A549 (cell line): ENCODE measurements at regions not wholly inside any gene's neighbourhood (a gene's known extent, or its start where the extent isn't known, plus 50 kb on each side); places are given as distances from the start of the nearest gene placed in this dataset.
"Not testable (repeated sequence)": the region's sequence is repeated elsewhere in the genome, so short reads cannot be mapped to it uniquely, and the experiment has no call there.

ENCODE experiments used
- CTCF ChIP-seq: fragments of >200 bp; sonication (Bioruptor Twin); formaldehyde crosslinking; IDR thresholded peaks from 3 replicates; pipeline ENCODE4 v1.5.1; 2016
- MAFK ChIP-seq: fragments of 450-650 bp; IDR thresholded peaks from 2 replicates; pipeline ENCODE4 v1.6.1; 2014; ENCODE audit not compliant: partially characterized antibody
- POLR2AphosphoS2 ChIP-seq: conservative IDR thresholded peaks from 2 replicates; pipeline ENCODE4 v1.6.1; 2012; ENCODE audit warnings: low read length, improper control_type of control experiment, inconsistent platforms
- RCOR1 ChIP-seq: fragments of 150-350 bp; IDR thresholded peaks from 2 replicates; pipeline ENCODE4 v1.6.1; 2014; ENCODE audit warnings: antibody characterized with exemption, low read length, low read depth
- TF ChIP-seq, protein P1 (sequence below): IDR thresholded peaks from 2 replicates; pipeline ENCODE4 v1.6.1; 2012

DNA sequence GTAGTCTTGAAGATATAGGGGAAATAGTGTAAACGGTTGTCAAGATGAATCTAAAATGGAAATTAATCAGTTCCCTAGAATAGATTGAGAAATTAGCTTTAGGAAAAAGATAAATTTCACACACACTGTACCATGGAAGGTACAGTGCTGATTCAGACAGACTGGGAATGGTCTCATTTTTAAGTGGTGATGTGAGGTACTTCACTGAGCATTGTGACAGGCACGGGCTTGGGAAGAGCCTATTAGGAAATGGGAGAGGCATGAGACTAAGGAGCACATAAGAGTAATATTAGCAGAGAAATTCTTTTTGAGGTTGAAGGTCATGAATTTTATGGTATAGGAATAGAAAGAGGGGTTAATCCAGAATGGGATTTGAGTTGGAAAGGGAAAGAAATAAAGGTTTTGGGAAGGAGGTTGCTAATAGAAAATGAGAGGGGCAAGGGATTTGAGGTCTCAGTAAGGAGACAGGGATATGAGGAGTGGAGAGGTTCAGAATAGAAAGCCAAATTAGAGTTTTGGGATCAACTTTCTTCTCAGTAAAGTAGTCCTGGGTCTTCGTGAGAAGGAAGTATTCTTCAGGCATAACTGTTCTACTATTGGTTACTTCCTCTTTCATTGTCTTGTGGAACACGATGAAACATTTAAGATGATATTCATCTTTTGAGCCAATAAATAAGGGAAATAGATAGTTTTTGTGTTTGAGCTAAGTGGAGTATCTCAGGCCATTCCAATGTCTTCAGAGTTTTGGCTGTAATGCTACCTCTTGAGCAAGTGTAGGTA lies 115.0 kb upstream of the FBXO28 start:
- TF ChIP-seq RCOR1, MAFK, POLR2AphosphoS2, CTCF: not testable (repeated sequence)
- TF ChIP-seq, protein P1, sequence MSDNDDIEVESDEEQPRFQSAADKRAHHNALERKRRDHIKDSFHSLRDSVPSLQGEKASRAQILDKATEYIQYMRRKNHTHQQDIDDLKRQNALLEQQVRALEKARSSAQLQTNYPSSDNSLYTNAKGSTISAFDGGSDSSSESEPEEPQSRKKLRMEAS = not testable (repeated sequence)
